ENCODE measurements at regions not wholly inside any gene's neighbourhood (a gene's known extent, or its start where the extent isn't known, plus 50 kb on each side); places are given as distances from the start of the nearest gene placed in this dataset.

DNA sequence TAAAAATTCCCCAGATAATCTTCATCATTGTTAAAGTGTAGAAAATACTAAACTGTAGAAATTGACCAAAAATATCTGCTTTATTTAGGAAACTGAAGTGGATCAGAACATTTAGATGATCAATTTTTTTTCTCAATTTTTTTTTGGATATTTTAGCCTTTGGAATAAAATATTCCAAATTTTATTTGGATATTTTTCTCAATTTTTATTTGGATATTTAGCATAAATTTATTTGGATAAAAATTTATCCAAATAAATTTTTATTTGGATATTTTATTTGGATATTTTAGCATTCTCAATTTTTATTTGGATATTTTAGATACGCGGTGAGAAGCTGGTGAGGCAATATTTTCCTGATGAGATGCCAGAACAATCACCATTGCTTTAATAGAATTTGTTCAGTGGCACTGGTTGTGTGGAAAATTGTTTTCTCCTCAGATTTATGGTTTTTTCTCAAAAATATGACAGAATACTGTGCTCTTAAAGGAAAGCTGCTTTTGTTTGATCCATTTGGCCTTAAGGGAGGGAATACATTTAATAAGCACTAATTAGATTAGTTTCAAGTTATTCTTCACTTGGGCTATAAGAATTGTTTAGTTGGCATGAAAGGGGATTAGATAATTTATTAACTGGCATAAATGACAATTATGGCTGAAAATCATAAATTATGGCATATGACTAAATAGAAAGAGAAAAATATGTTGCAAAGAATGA lies 470.1 kb downstream of the MFSD1 start:
- BruUV-seq (replicated peaks), result no TSS peak
- ChIA-PET POLR2A (no interaction called here), CTCF (ENCODE audit: unreplicated experiment) (no interaction called here)

DNA sequence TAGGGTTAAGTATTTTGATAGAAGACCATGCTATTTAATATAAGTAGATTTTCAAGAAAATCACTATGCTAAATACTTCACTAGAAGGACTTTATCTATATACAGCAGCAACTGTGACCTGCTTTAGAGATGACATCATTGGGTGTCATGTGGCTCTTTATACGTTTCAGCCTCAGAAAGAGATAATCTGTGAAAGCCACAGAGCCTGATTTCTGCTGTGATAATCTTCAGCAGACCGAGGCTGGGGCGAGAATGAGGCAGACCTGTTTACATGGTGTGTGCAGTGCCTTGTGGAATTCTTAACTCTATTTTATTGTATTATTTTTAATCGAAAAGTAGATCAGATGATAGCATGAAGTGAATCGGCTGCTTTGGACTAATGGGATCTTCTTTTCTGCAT lies 471.2 kb downstream of the MFSD1 start:
- no TSS peak for BruUV-seq (replicated peaks)
- intact Hi-C loops (cut with micrococcal nuclease; ENCODE audit: unreplicated experiment), result no loop called here
- Histone ChIP-seq H3K9me2 (ENCODE audit: insufficient read depth, low read length) (no peaks in the 10 kb centered on the region), H3K36me3 (ENCODE audit: insufficient read depth, low read length) (no peaks in the 10 kb centered on the region), H3K4me2 (ENCODE audit: low read length) (no peak overlapping the region), H3K4me3 (ENCODE audit: low read depth, low read length, poor library complexity, severe bottlenecking) (no peak overlapping the region), H3K4me1 (ENCODE audit: insufficient read depth, low read length, poor library complexity, severe bottlenecking) (no peaks in the 10 kb centered on the region), H3K79me2 (ENCODE audit: insufficient read depth, low read depth, low read length) (no peaks in the 10 kb centered on the region), H2AFZ (ENCODE audit: low read length) (no peak overlapping the region), H3K27ac (ENCODE audit: low read depth, low read length, poor library complexity, severe bottlenecking) (no peak overlapping the region), H4K20me1 (ENCODE audit: insufficient read depth, low read length) (no peaks in the 10 kb centered on the region), H3K9me3 (ENCODE audit: low read length) (no peaks in the 10 kb centered on the region)
- DNase-seq (ENCODE audit: low spot score), result no peak
- POLR2A ChIA-PET, result interaction anchor here (0.6 kb wide), 1 partner anchor 339 kb away, joined by 3 read pairs; no protein-coding TSS in a partner anchor
- CTCF ChIA-PET (ENCODE audit: unreplicated experiment), result no interaction called here
- TF ChIP-seq, protein P1, sequence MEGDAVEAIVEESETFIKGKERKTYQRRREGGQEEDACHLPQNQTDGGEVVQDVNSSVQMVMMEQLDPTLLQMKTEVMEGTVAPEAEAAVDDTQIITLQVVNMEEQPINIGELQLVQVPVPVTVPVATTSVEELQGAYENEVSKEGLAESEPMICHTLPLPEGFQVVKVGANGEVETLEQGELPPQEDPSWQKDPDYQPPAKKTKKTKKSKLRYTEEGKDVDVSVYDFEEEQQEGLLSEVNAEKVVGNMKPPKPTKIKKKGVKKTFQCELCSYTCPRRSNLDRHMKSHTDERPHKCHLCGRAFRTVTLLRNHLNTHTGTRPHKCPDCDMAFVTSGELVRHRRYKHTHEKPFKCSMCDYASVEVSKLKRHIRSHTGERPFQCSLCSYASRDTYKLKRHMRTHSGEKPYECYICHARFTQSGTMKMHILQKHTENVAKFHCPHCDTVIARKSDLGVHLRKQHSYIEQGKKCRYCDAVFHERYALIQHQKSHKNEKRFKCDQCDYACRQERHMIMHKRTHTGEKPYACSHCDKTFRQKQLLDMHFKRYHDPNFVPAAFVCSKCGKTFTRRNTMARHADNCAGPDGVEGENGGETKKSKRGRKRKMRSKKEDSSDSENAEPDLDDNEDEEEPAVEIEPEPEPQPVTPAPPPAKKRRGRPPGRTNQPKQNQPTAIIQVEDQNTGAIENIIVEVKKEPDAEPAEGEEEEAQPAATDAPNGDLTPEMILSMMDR (conservative IDR thresholded peaks at IDR 0.05; ENCODE audit: low read length), result no peak

More for the DNA sequence above, 470.1 kb downstream of the MFSD1 start:
- DNase-seq (ENCODE audit: low spot score), result no peak
- H3K4me3 ChIP-seq (ENCODE audit: low read depth, low read length, poor library complexity, severe bottlenecking), result no peak overlapping the region
- no peak for TF ChIP-seq EZH2phosphoT487 (IDR thresholded peaks at IDR 0.05; ENCODE audit: borderline replicate concordance, low read depth, low read length)
- TF ChIP-seq, protein P1 (conservative IDR thresholded peaks at IDR 0.05; ENCODE audit: low read length), result no peak
- H3K36me3 ChIP-seq (ENCODE audit: insufficient read depth, low read length), result no peaks in the 10 kb centered on the region
- H2AFZ ChIP-seq (ENCODE audit: low read length), result no peak overlapping the region
- H4K20me1 ChIP-seq (ENCODE audit: insufficient read depth, low read length), result no peaks in the 10 kb centered on the region
- no peak overlapping the region for H3K27ac ChIP-seq (ENCODE audit: low read depth, low read length, poor library complexity, severe bottlenecking)
- no peaks in the 10 kb centered on the region for H3K9me2 ChIP-seq (ENCODE audit: insufficient read depth, low read length)
- H3K9me3 ChIP-seq (ENCODE audit: low read length), result no peaks in the 10 kb centered on the region
- no peaks in the 10 kb centered on the region for H3K4me1 ChIP-seq (ENCODE audit: insufficient read depth, low read length, poor library complexity, severe bottlenecking)
- intact Hi-C loops (cut with micrococcal nuclease; ENCODE audit: unreplicated experiment), result no loop called here
- H3K79me2 ChIP-seq (ENCODE audit: insufficient read depth, low read depth, low read length), result no peaks in the 10 kb centered on the region
- no peak overlapping the region for H3K4me2 ChIP-seq (ENCODE audit: low read length)

DNA sequence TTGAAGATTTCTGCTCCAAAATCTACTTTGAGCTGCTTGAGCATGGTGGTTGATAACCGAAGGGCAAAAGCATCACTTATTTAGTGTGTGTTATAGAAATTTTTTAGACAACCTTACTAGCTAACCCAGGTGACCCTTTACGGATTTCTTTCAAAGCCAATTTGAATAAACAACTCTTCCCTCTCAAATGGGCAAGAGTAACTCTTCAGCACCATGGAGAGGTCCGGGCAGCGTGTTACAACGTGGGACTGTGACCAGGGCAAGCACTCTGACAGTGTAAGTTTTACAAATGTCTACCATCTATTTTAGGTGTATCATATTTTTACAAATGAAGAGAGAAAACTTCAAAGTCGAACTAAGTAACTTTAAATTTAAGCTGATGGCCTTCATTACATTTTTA lies 471.8 kb downstream of the MFSD1 start:
- Histone ChIP-seq H3K27ac (ENCODE audit: low read depth, low read length, poor library complexity, severe bottlenecking) (no peak overlapping the region), H3K9me3 (ENCODE audit: low read length) (no peaks in the 10 kb centered on the region), H3K36me3 (ENCODE audit: insufficient read depth, low read length) (no peaks in the 10 kb centered on the region), H3K4me3 (ENCODE audit: low read depth, low read length, poor library complexity, severe bottlenecking) (no peak overlapping the region), H2AFZ (ENCODE audit: low read length) (no peak overlapping the region), H3K4me1 (ENCODE audit: insufficient read depth, low read length, poor library complexity, severe bottlenecking) (no peaks in the 10 kb centered on the region), H3K79me2 (ENCODE audit: insufficient read depth, low read depth, low read length) (no peaks in the 10 kb centered on the region), H3K4me2 (ENCODE audit: low read length) (no peak overlapping the region), H4K20me1 (ENCODE audit: insufficient read depth, low read length) (no peaks in the 10 kb centered on the region), H3K9me2 (ENCODE audit: insufficient read depth, low read length) (no peaks in the 10 kb centered on the region)
- no TSS peak for BruUV-seq (replicated peaks)
- POLR2A ChIA-PET, result interaction anchor here (0.8 kb wide), 1 partner anchor 8 kb away, joined by 3 read pairs; no protein-coding TSS in a partner anchor
- TF ChIP-seq, protein P1 (conservative IDR thresholded peaks at IDR 0.05; ENCODE audit: low read length), result no peak
- no peak for TF ChIP-seq EZH2phosphoT487 (IDR thresholded peaks at IDR 0.05; ENCODE audit: borderline replicate concordance, low read depth, low read length)
- intact Hi-C loops (cut with micrococcal nuclease; ENCODE audit: unreplicated experiment), result no loop called here
- peak; percentile 4 for DNase-seq (ENCODE audit: low spot score)
- CTCF ChIA-PET (ENCODE audit: unreplicated experiment), result no interaction called here

Data from OCI-LY7 (cell line).